SU-DHL-6 (cell line): ENCODE measurements at regions not wholly inside any gene's neighbourhood (a gene's known extent, or its start where the extent isn't known, plus 50 kb on each side); places are given as distances from the start of the nearest gene placed in this dataset.

ENCODE experiments used
- H2AFZ ChIP-seq: fragments of 200-600 bp; sonication (generic); 2 replicates; pipeline ENCODE4 v1.6.1; 2014; ENCODE audit warnings: low read depth, mild to moderate bottlenecking, moderate library complexity, mixed read lengths, antibody characterized with exemption, low read length; ENCODE audit not compliant: severe bottlenecking
- H3F3A ChIP-seq: fragments of 200-600 bp; shearing (Covaris generic); 2 replicates; pipeline ENCODE4 v1.6.0; 2016; ENCODE audit warnings: antibody characterized with exemption, mild to moderate bottlenecking; ENCODE audit not compliant: insufficient read depth
- H3K27ac ChIP-seq: fragments of 200-600 bp; sonication (generic); 2 replicates; pipeline ENCODE4 v1.5.1; 2016; ENCODE audit warnings: low read depth, mild to moderate bottlenecking, low read length, moderate library complexity, mixed read lengths
- H3K27me3 ChIP-seq: fragments of 200-600 bp; sonication (generic), shearing (Covaris generic); 2 replicates; pipeline ENCODE4 v1.6.0; 2014; ENCODE audit warnings: mild to moderate bottlenecking, low read length
- H3K36me3 ChIP-seq: fragments of 200-600 bp; sonication (generic); 2 replicates; pipeline ENCODE4 v1.6.1; 2014; ENCODE audit warnings: mild to moderate bottlenecking, low read length, mixed read lengths
- H3K4me2 ChIP-seq: fragments of 300-600, 200-600 bp; shearing (Covaris generic), sonication (generic); 2 replicates; pipeline ENCODE4 v1.6.0; 2014; ENCODE audit warnings: low read length, low read depth, mild to moderate bottlenecking; ENCODE audit not compliant: poor library complexity, severe bottlenecking
- H3K4me3 ChIP-seq: fragments of 200-600 bp; sonication (generic); 2 replicates; pipeline ENCODE4 v1.5.1; 2014; ENCODE audit warnings: antibody characterized with exemption, low read length, mild to moderate bottlenecking, mixed read lengths; ENCODE audit not compliant: insufficient read depth, poor library complexity, severe bottlenecking
- H3K79me2 ChIP-seq: fragments of 200-600 bp; sonication (generic); 2 replicates; pipeline ENCODE4 v1.6.1; 2014; ENCODE audit warnings: mild to moderate bottlenecking, low read length, moderate library complexity; ENCODE audit not compliant: insufficient read depth
- H3K9ac ChIP-seq: fragments of 200-600 bp; sonication (generic); 2 replicates; pipeline ENCODE4 v1.7.0; 2014; ENCODE audit warnings: mild to moderate bottlenecking, low read length
- H3K9me2 ChIP-seq: fragments of 200-600 bp; sonication (generic); replicated peaks from 2 replicates; pipeline ENCODE4 v1.6.1; 2014; ENCODE audit warnings: low read length; ENCODE audit not compliant: insufficient read depth
- H3K9me3 ChIP-seq: fragments of 200-600 bp; sonication (generic); 2 replicates; pipeline ENCODE4 v1.6.1; 2014; ENCODE audit warnings: low read length, mixed read lengths; ENCODE audit not compliant: insufficient read depth
- H4K20me1 ChIP-seq: fragments of 200-600 bp; sonication (generic); 2 replicates; pipeline ENCODE4 v1.6.1; 2014; ENCODE audit warnings: low read depth, mild to moderate bottlenecking, antibody characterized with exemption, low read length, moderate library complexity, mixed read lengths
- EZH2phosphoT487 ChIP-seq: fragments of 200-600 bp; sonication (generic), shearing (Covaris generic); conservative IDR thresholded peaks from 2 replicates; pipeline ENCODE4 v1.6.1; 2018; ENCODE audit warnings: mild to moderate bottlenecking, antibody characterized with exemption, low read length, moderate library complexity, mixed read lengths
- TF ChIP-seq, protein P1 (sequence below): fragments of 200-600 bp; sonication (generic); IDR thresholded peaks from one replicate; pipeline ENCODE4 v1.5.1; 2017; ENCODE audit warnings: antibody characterized with exemption, mild to moderate bottlenecking, low read length, moderate library complexity; ENCODE audit not compliant: insufficient read depth, poor library complexity, severe bottlenecking

GRCh38 chr10:55191236-55191860 lies 390.3 kb upstream of the PCDH15 start:
- Histone ChIP-seq H3K79me2 (no peaks in the 10 kb centered on the region), H2AFZ (no peak overlapping the region), H4K20me1 (no peaks in the 10 kb centered on the region), H3K4me3 (no peak overlapping the region), H3K9me2 (no peaks in the 10 kb centered on the region), H3K36me3 (no peaks in the 10 kb centered on the region), H3K4me2 (no peak overlapping the region), H3K27me3 (no peaks in the 10 kb centered on the region), H3K9ac (no peak overlapping the region), H3K27ac (no peak overlapping the region), H3K9me3 (no peaks in the 10 kb centered on the region), H3F3A (no peaks in the 10 kb centered on the region)
- no peak for TF ChIP-seq EZH2phosphoT487
- TF ChIP-seq, protein P1, sequence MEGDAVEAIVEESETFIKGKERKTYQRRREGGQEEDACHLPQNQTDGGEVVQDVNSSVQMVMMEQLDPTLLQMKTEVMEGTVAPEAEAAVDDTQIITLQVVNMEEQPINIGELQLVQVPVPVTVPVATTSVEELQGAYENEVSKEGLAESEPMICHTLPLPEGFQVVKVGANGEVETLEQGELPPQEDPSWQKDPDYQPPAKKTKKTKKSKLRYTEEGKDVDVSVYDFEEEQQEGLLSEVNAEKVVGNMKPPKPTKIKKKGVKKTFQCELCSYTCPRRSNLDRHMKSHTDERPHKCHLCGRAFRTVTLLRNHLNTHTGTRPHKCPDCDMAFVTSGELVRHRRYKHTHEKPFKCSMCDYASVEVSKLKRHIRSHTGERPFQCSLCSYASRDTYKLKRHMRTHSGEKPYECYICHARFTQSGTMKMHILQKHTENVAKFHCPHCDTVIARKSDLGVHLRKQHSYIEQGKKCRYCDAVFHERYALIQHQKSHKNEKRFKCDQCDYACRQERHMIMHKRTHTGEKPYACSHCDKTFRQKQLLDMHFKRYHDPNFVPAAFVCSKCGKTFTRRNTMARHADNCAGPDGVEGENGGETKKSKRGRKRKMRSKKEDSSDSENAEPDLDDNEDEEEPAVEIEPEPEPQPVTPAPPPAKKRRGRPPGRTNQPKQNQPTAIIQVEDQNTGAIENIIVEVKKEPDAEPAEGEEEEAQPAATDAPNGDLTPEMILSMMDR: no peak

DNA sequence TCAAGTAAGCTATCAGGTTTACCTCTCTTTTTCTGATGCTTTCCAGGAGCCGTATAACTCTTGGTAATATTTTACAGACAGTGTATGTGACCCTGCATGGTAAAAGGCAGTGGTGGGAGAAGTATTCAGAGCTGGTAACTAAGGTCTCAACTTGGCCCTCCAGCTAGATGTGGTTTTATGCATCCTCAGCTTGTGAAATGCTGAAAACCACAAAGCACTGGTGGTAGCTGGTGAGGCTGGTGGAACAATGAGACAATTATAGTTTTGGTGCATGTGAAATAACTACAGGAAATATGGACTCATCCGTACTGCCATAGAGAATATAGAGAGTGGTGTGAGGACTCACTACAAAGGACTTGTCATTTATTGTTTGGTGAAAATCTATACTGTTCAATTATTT lies 383.0 kb upstream of the PCDH15 start:
- TF ChIP-seq, protein P1: no peak
- H3K4me3 ChIP-seq: no peak overlapping the region
- no peak overlapping the region for H3K27ac ChIP-seq
- no peaks in the 10 kb centered on the region for H3K27me3 ChIP-seq
- no peak overlapping the region for H3K9ac ChIP-seq
- H3K79me2 ChIP-seq: no peaks in the 10 kb centered on the region
- H4K20me1 ChIP-seq: no peaks in the 10 kb centered on the region
- H2AFZ ChIP-seq: no peak overlapping the region
- H3K36me3 ChIP-seq: no peaks in the 10 kb centered on the region
- no peak overlapping the region for H3K4me2 ChIP-seq
- no peaks in the 10 kb centered on the region for H3K9me3 ChIP-seq
- H3F3A ChIP-seq: no peaks in the 10 kb centered on the region
- no peaks in the 10 kb centered on the region for H3K9me2 ChIP-seq

DNA sequence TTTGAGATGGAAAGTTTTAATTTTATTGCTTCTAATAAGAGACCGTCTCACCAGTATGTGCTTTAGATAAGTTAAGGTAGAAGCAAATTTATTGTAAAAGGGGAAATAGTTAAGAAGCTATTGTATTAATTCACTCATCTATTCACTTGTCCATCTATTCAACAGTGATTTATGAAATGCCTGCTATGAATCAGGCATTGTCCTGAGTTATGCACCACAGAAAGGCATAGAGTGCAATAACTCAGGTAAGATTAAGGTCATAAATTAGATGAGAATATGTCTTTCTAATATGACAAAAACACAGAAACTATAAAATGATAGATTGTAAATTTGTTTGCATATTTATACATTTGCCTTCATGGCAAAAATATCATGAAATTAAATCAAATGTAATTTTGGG lies 379.3 kb upstream of the PCDH15 start:
- H3K4me2 ChIP-seq: no peak overlapping the region
- no peaks in the 10 kb centered on the region; the same call in 1 of the 2 replicates for H3K9me2 ChIP-seq
- no peaks in the 10 kb centered on the region for H3K36me3 ChIP-seq
- H3K27ac ChIP-seq: no peak overlapping the region
- no peak for TF ChIP-seq EZH2phosphoT487
- TF ChIP-seq, protein P1: no peak
- H3F3A ChIP-seq: no peaks in the 10 kb centered on the region
- no peak overlapping the region for H2AFZ ChIP-seq
- H3K9me3 ChIP-seq: peaks cover 4% of the 10 kb centered on the region; the same call in 1 of the 2 replicates
- no peaks in the 10 kb centered on the region for H3K27me3 ChIP-seq
- no peak overlapping the region for H3K4me3 ChIP-seq
- H3K79me2 ChIP-seq: no peaks in the 10 kb centered on the region
- no peaks in the 10 kb centered on the region for H4K20me1 ChIP-seq
- no peak overlapping the region for H3K9ac ChIP-seq
